Large intestine (tissue), 3 donors: ENCODE measurements at regions not wholly inside any gene's neighbourhood (a gene's known extent, or its start where the extent isn't known, plus 50 kb on each side); places are given as distances from the start of the nearest gene placed in this dataset.

Experiments
- DNase-seq, 2 donors: peaks; one replicate each; pipeline versions ENCODE4 v3.0.0 to v3.0.0-alpha.2; 2013
- H3K27ac ChIP-seq: one replicate; pipeline ENCODE4 v1.5.1; 2013; ENCODE audit warnings: low read length
- H3K27me3 ChIP-seq: 2 replicates; pipeline ENCODE4 v1.6.1; 2013; ENCODE audit warnings: low read length; ENCODE audit not compliant: control insufficient read depth, insufficient read depth
- H3K36me3 ChIP-seq: 2 replicates; pipeline ENCODE4 v1.6.1; 2013; ENCODE audit warnings: low read length; ENCODE audit not compliant: control insufficient read depth, insufficient read depth
- H3K4me1 ChIP-seq: one replicate; pipeline ENCODE4 v1.6.1; 2013; ENCODE audit warnings: low read length; ENCODE audit not compliant: control insufficient read depth, insufficient read depth
- H3K4me3 ChIP-seq: one replicate; pipeline ENCODE4 v1.5.1; 2013; ENCODE audit warnings: low read length
- H3K9me3 ChIP-seq: one replicate; pipeline ENCODE4 v1.6.1; 2013; ENCODE audit warnings: mild to moderate bottlenecking, low read depth, low read length, moderate library complexity; ENCODE audit not compliant: control insufficient read depth
- WGBS: methylation state at CpG from one replicate; pipeline ENCODE4 v1.1.5; 2013; ENCODE audit warnings: low lambda C conversion rate; ENCODE audit not compliant: insufficient coverage; 5-methylcytosine and 5-hydroxymethylcytosine counted together

GRCh38 chr13:40151673-40152072, 496.2 kb downstream of the COG6 start:
- no peaks in the 10 kb centered on the region for H3K9me3 ChIP-seq
- no CpG with 5 or more reads among the region's 2 CpGs for WGBS
- H3K27ac ChIP-seq: no peak overlapping the region

GRCh38 chr13:40152145-40152544, 496.7 kb downstream of the COG6 start:
- DNase-seq: no peak
- no CpG with 5 or more reads among the region's 3 CpGs for WGBS

More at GRCh38 chr13:40151673-40152072, 496.2 kb downstream of the COG6 start:
- DNase-seq: no peak
- Histone ChIP-seq H3K27me3 (no peaks in the 10 kb centered on the region), H3K4me1 (no peaks in the 10 kb centered on the region), H3K4me3 (no peak overlapping the region), H3K36me3 (no peaks in the 10 kb centered on the region)

GRCh38 chr13:40152922-40153321, 497.5 kb downstream of the COG6 start:
- WGBS: 83% methylated on average over 1 of the region's 4 CpGs

More at GRCh38 chr13:40152145-40152544, 496.7 kb downstream of the COG6 start:
- Histone ChIP-seq H3K4me1 (no peaks in the 10 kb centered on the region), H3K27me3 (no peaks in the 10 kb centered on the region), H3K9me3 (no peaks in the 10 kb centered on the region), H3K4me3 (no peak overlapping the region), H3K27ac (no peak overlapping the region), H3K36me3 (no peaks in the 10 kb centered on the region)

GRCh38 chr13:40153516-40153915, 498.1 kb downstream of the COG6 start:
- Histone ChIP-seq H3K4me3 (no peak overlapping the region), H3K4me1 (no peaks in the 10 kb centered on the region), H3K9me3 (no peaks in the 10 kb centered on the region), H3K27ac (no peak overlapping the region), H3K36me3 (no peaks in the 10 kb centered on the region), H3K27me3 (no peaks in the 10 kb centered on the region)
- no peak for DNase-seq
- no CpG with 5 or more reads among the region's 2 CpGs for WGBS

More at GRCh38 chr13:40152922-40153321, 497.5 kb downstream of the COG6 start:
- H3K4me3 ChIP-seq: no peak overlapping the region
- no peak overlapping the region for H3K27ac ChIP-seq
- H3K27me3 ChIP-seq: no peaks in the 10 kb centered on the region
- H3K36me3 ChIP-seq: no peaks in the 10 kb centered on the region
- H3K9me3 ChIP-seq: no peaks in the 10 kb centered on the region
- H3K4me1 ChIP-seq: no peaks in the 10 kb centered on the region
- no peak for DNase-seq

- Histone ChIP-seq H3K27ac (no peak overlapping the region), H3K27me3 (no peaks in the 10 kb centered on the region), H3K9me3 (no peaks in the 10 kb centered on the region), H3K4me1 (no peaks in the 10 kb centered on the region), H3K4me3 (no peak overlapping the region), H3K36me3 (no peaks in the 10 kb centered on the region)
- 100% methylated on average over 1 of the region's 2 CpGs for WGBS
- DNase-seq: no peak
These were observed 499.7 kb downstream of the COG6 start for GRCh38 chr13:40155201-40155600.

- Histone ChIP-seq H3K4me1 (peaks cover 4% of the 10 kb centered on the region), H3K9me3 (no peaks in the 10 kb centered on the region), H3K36me3 (no peaks in the 10 kb centered on the region), H3K27me3 (no peaks in the 10 kb centered on the region), H3K27ac (no peak overlapping the region), H3K4me3 (no peak overlapping the region)
- no peak for DNase-seq
- no CpG with 5 or more reads among the region's 1 CpG for WGBS
These were observed 502.8 kb downstream of the COG6 start for GRCh38 chr13:40158218-40158617.

GRCh38 chr13:40158757-40159156, 503.3 kb downstream of the COG6 start:
- Histone ChIP-seq H3K27me3 (no peaks in the 10 kb centered on the region), H3K9me3 (no peaks in the 10 kb centered on the region), H3K36me3 (no peaks in the 10 kb centered on the region), H3K4me1 (peaks cover 4% of the 10 kb centered on the region), H3K27ac (no peak overlapping the region), H3K4me3 (no peak overlapping the region)
- no peak for DNase-seq
- WGBS: no CpG with 5 or more reads among the region's 4 CpGs

- Histone ChIP-seq H3K4me1 (peaks cover 4% of the 10 kb centered on the region), H3K9me3 (no peaks in the 10 kb centered on the region), H3K36me3 (no peaks in the 10 kb centered on the region), H3K27ac (no peak overlapping the region), H3K27me3 (no peaks in the 10 kb centered on the region), H3K4me3 (no peak overlapping the region)
- no CpG with 5 or more reads among the region's 4 CpGs for WGBS
- DNase-seq: no peak
These were observed 504.3 kb downstream of the COG6 start for GRCh38 chr13:40159736-40160135.

- Histone ChIP-seq H3K9me3 (no peaks in the 10 kb centered on the region), H3K27me3 (peaks cover 1% of the 10 kb centered on the region), H3K4me3 (no peak overlapping the region), H3K4me1 (peaks cover 4% of the 10 kb centered on the region), H3K36me3 (no peaks in the 10 kb centered on the region), H3K27ac (peak overlapping the region; percentile 41)
- WGBS: 80% methylated on average over 2 of the region's 7 CpGs
- no peak for DNase-seq
These were observed 505.3 kb downstream of the COG6 start for GRCh38 chr13:40160618-40161350.

- H3K36me3 ChIP-seq: no peaks in the 10 kb centered on the region
- peaks cover 4% of the 10 kb centered on the region for H3K4me1 ChIP-seq
- WGBS: 50% methylated on average over 2 of the region's 4 CpGs
- peak overlapping the region; percentile 43 for H3K27ac ChIP-seq
- peak; percentile 82 to 92 for DNase-seq
- no peaks in the 10 kb centered on the region for H3K9me3 ChIP-seq
- H3K4me3 ChIP-seq: no peak overlapping the region
- H3K27me3 ChIP-seq: peaks cover 5% of the 10 kb centered on the region
These were observed 505.1 kb downstream of the FOXO1 start for GRCh38 chr13:40161351-40161810.

- Histone ChIP-seq H3K4me1 (peaks cover 4% of the 10 kb centered on the region), H3K27ac (peak overlapping the region; percentile 43), H3K9me3 (no peaks in the 10 kb centered on the region), H3K4me3 (no peak overlapping the region), H3K36me3 (no peaks in the 10 kb centered on the region), H3K27me3 (peaks cover 5% of the 10 kb centered on the region)
- DNase-seq: no peak
- WGBS: no CpG with 5 or more reads among the region's 2 CpGs
These were observed 504.5 kb downstream of the FOXO1 start for GRCh38 chr13:40161931-40162330.
